HG02885 (cell line): ENCODE measurements at regions not wholly inside any gene's neighbourhood (a gene's known extent, or its start where the extent isn't known, plus 50 kb on each side); places are given as distances from the start of the nearest gene placed in this dataset.
"Not testable (repeated sequence)": the region's sequence is repeated elsewhere in the genome, so short reads cannot be mapped to it uniquely, and the experiment has no call there.

Experiments used
- ATAC-seq: cut with Tn5 transposase; IDR thresholded peaks from one replicate; pipeline ENCODE4 v1.9.1; 2021; ENCODE audit warnings: mild to moderate bottlenecking; ENCODE audit not compliant: unreplicated experiment, poor library complexity

GRCh38 chr16:88128556-88128955 lies 177.3 kb downstream of the BANP start:
- no peak for ATAC-seq

DNA sequence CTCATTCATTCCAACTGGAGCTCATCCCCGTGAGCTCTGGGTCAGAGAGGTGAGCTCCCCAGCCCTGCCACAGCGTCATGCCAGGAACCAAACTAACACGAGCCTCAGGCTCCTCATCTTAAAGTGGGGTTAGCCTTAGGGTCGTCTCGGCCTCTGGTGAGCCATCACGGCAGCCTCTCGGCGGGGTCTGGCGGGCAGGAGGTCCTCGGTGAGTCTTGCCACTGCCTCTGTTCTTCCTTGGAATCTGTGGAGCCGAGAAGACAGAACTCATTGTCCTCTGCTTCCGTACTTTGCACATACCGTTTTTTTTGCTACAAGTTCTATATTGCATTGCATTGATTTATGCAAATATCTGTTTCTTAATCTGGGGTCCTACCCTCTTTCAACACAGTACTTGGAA lies 177.9 kb downstream of the BANP start:
- ATAC-seq, result not testable (repeated sequence)

- ATAC-seq, result no peak
These were observed 178.8 kb downstream of the BANP start for GRCh38 chr16:88130016-88130415.

- no peak for ATAC-seq
These were observed 179.4 kb downstream of the BANP start for GRCh38 chr16:88130681-88131080.

DNA sequence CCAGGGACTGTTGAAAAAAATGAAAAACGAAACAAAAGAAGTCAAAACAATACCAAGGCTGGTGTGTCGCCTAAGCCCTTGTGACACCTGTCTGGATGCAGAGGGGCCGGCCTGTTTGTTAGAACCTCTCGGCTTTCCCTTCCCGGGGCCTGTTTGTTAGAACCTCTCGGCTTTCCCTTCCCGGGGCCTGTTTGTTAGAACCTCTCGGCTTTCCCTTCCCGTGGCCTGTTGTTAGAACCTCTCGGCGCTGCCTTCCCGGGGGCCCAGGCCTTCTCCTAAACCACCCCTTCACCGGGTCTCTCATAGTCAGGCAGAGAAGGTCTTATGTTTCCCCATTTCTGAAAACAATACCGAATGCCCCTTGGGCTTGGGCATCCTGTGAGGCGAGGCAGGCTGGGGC lies 180.0 kb downstream of the BANP start:
- no peak for ATAC-seq

DNA sequence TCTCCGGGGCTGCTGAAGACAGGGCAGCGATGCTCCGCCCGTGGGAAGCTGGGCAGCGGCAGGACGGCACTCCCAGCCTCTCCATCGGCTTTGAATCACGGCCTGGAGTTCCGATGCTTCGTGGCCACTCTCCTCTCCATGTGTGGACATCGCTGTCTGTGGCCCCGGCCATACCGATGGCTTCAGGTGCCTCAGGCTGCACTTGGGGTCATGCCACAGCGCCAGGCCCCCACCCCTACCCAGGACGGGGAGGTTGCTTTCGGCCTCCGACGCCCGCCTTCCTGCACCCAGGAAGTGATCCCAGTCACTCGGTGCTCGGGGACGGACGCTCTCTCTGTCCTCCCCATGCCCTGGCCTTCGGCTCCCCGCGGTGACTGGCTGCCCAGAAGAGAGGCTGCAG lies 180.7 kb downstream of the BANP start:
- no peak for ATAC-seq

- no peak for ATAC-seq
These were observed 181.7 kb downstream of the BANP start for GRCh38 chr16:88132836-88133506.

GRCh38 chr16:88133507-88133843 lies 182.2 kb downstream of the BANP start:
- no peak for ATAC-seq

GRCh38 chr16:88134172-88134898 lies 183.1 kb downstream of the BANP start:
- ATAC-seq, result not testable (repeated sequence)

GRCh38 chr16:88134899-88135682 lies 183.9 kb downstream of the BANP start:
- ATAC-seq, result not testable (repeated sequence)

- not testable (repeated sequence) for ATAC-seq
These were observed 185.0 kb downstream of the BANP start for GRCh38 chr16:88136211-88136713.

DNA sequence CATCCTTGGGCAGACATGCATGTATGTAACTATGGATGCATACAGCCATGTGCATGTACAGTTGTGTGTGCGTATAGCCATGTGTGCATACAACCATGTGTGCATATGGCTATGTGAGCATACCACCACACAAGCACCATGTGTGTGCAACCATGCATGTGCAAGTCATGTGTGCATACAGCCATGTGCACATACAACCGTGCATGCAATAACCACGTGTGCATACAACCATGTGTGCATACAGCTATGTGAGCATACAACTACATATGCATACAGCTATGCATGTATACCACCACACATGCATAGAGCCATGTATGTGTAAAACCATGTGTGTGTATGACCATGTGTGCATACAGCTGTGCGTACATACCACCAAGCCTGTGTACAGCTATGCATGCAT lies 185.7 kb downstream of the BANP start:
- not testable (repeated sequence) for ATAC-seq

- ATAC-seq, result not testable (repeated sequence)
These were observed 187.9 kb downstream of the BANP start for GRCh38 chr16:88139141-88139540.

DNA sequence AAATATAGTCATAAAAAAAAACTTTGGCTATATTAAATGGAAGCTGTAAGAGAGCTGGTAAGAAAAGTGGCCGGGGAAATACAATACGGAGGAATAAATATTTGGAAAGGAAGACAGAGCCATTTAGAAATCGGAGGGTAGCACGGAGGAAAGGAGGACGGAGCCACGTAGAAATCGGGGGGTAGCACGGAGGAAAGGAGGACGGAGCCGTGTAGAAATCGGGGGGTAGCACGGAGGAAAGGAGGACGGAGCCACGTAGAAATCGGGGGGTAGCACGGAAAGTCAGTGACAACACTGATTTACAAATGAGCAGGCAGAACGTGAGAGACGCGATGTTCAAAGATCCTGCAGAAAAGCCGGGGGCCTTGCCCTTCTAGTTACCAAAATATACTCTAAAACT lies 189.0 kb downstream of the BANP start:
- ATAC-seq, result not testable (repeated sequence)

DNA sequence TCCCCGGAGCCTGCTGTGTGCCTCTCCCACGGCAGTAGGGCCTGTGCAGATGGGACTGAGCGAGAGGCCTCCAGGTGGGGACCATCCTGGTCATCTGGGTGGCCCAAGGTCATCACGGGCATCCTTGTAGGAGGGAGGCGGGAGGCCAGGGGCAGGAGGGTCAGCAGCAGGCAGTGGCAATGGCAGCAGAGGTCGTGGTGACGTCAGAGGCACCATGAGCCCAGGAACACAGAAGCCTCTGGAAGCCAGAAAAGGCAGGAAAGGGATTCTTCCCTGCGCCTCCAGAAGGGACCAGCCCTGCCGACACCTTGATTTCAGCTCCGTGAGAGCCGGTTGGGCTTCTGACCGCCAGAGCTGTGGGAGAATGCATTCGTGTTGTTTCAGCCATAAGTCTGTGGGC lies 190.3 kb downstream of the BANP start:
- ATAC-seq, result no peak

- ATAC-seq, result not testable (repeated sequence)
These were observed 191.1 kb downstream of the BANP start for GRCh38 chr16:88142056-88142935.

DNA sequence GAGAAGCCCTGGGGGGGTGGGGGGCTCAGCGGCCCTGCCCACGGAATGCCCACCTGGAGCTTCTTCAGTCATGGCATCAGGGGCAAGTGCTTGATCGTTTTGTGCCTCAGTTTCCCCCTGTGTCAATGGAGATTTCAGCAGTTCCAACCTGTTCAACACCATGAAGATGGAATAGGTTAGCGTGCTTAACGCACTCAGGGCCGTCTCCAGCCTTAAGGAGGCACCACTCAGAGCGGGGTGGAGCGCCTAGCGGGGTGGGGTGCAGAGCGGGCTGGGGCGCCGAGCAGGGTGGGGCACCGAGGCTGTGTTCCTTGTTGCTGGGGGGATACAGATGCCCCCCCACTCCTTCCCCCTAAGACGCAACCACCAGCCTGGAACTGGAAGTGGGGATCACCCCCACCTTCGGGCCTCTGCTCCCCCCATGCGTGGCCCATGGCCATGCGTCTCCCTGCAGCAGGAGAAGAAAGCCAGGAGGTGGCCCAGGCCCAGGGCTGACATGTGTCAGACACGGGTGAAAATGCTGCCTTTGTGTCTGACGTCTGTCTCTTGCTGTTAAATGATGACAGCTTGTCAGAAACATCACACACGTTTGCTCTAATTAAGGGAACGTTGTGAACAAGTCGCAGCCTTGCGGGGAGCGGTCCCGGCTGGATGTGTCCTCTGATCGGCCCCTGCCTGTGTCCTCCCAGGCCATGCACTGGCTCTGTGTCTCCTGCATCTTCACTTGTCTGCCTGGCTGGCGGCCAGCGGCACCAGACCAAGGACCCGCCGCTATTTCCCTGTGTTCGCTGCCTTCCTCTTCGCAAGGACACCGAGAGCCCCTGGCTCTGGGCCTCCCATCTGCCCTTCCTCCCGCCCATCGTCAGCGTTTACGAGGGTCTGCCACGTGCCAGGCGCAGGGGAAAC lies 192.1 kb downstream of the BANP start:
- ATAC-seq, result not testable (repeated sequence)

DNA sequence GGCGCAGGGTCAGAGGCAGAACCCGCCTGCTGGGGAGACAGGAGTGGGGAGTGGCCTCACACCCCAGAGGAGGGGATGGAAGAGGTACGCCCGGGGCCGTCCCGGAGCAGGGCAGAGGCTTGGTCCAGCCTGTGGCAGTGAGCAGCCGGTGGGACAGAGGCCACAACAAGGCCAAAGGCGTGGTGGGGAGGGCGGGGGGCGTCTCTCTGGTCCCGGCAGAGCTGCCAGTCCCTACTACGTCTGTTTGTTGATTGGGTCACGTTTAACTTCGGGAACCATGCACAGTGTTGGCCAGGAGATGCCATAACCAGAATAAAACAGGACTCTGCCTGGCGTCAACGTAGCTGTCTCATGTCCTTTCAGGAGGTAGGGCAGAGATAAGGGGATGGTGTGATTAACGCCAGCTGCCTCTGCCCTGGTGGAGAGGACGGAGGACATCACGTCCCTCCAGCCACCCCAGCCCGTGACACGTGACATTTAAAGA lies 192.8 kb downstream of the BANP start:
- no peak for ATAC-seq

- not testable (repeated sequence) for ATAC-seq
These were observed 194.1 kb downstream of the BANP start for GRCh38 chr16:88145376-88145775.
